Endothelial cell of umbilical vein (primary cell): ENCODE measurements at regions not wholly inside any gene's neighbourhood (a gene's known extent, or its start where the extent isn't known, plus 50 kb on each side); places are given as distances from the start of the nearest gene placed in this dataset.

Experiments used
- BruUV-seq: library from RNA; stranded (reverse); fragments of 400-500 nt; replicated peaks from 2 replicates; lab custom pipeline; 2021; lab: Mats Ljungman, UMichigan
- CTCF ChIA-PET: fragments of 300-600, 350-600 bp; sonication (Branson Sonifier 250); formaldehyde crosslinking; loops from one replicate; lab custom pipeline; 2021; ENCODE audit warnings: antibody characterized with exemption, inconsistent platforms; lab: Charles Lee
- POLR2A ChIA-PET: fragments of 300-600, 350-600 bp; sonication (Branson Sonifier 250); formaldehyde crosslinking; loops from one replicate; lab custom pipeline; 2021; ENCODE audit warnings: antibody characterized with exemption, inconsistent platforms; lab: Charles Lee
- DNase-seq: peaks from one replicate; pipeline ENCODE4 v3.0.0-alpha.2; 2011; ENCODE audit warnings: low read depth, low spot score
- FAIRE-seq: peaks from 2 replicates; lab custom pipeline; 2011; peaks lifted over from hg19 to GRCh38; lab: Jason Lieb, UNC
- H2AFZ ChIP-seq: 2 replicates; pipeline ENCODE4 v1.6.0; 2012; ENCODE audit warnings: low read depth, low read length, control low read depth, inconsistent platforms
- H3K27ac ChIP-seq: 2 replicates; pipeline ENCODE4 v1.5.1; 2011; ENCODE audit warnings: low read depth, mild to moderate bottlenecking, control low read depth, low read length, moderate library complexity; ENCODE audit not compliant: insufficient read depth
- H3K27me3 ChIP-seq, 2 experiments: 2 replicates each; pipeline versions ENCODE4 v1.6.0 to v1.6.1; 2011; ENCODE audit warnings: low read length in 2 of 2, mixed read lengths in 1 of 2; ENCODE audit not compliant: control insufficient read depth in 2 of 2, insufficient read depth in 2 of 2
- H3K36me3 ChIP-seq, 2 experiments: 2 replicates in 1 of 2; 3 replicates in 1 of 2; pipeline ENCODE4 v1.5.1; 2011; ENCODE audit warnings: low read length in 2 of 2, mild to moderate bottlenecking in 1 of 2, moderate library complexity in 1 of 2; ENCODE audit not compliant: control insufficient read depth in 2 of 2, insufficient read depth in 2 of 2; ENCODE audit errors: extremely low read depth in 1 of 2
- H3K4me1 ChIP-seq: 3 replicates; pipeline ENCODE4 v1.5.1; 2011; ENCODE audit warnings: mild to moderate bottlenecking, low read length; ENCODE audit not compliant: control insufficient read depth, insufficient read depth; ENCODE audit errors: extremely low read depth
- H3K4me2 ChIP-seq: 2 replicates; pipeline ENCODE4 v1.6.1; 2011; ENCODE audit warnings: low read length, control low read depth, mixed read lengths; ENCODE audit not compliant: insufficient read depth
- H3K4me3 ChIP-seq, 3 experiments: fragments of 200-600 bp in 1 of 3; sonication (generic), shearing (Covaris generic) in 1 of 3; replicated peaks in 1 of 3; 2 replicates each; pipeline ENCODE4 v1.5.1; 2011 to 2016; ENCODE audit warnings: control low read depth in 3 of 3, low read length in 3 of 3, mild to moderate bottlenecking in 2 of 3, inconsistent platforms in 1 of 3, low read depth in 1 of 3, moderate library complexity in 1 of 3; ENCODE audit not compliant: insufficient read depth in 1 of 3
- H3K79me2 ChIP-seq: 2 replicates; pipeline ENCODE4 v1.6.0; 2012; ENCODE audit warnings: low read length, inconsistent platforms; ENCODE audit not compliant: control insufficient read depth, insufficient read depth
- H3K9ac ChIP-seq: replicated peaks from 2 replicates; pipeline ENCODE3; 2011; ENCODE audit warnings: low read length, control low read depth; ENCODE audit not compliant: insufficient read depth; ENCODE audit errors: extremely low read depth
- H3K9me1 ChIP-seq: replicated peaks from 3 replicates; pipeline ENCODE4 v1.6.0; 2011; ENCODE audit warnings: mild to moderate bottlenecking, low read length; ENCODE audit not compliant: control insufficient read depth, insufficient read depth; ENCODE audit errors: extremely low read depth
- H3K9me3 ChIP-seq: replicated peaks from 2 replicates; pipeline ENCODE4 v1.5.1; 2012; ENCODE audit warnings: low read length, inconsistent platforms; ENCODE audit not compliant: control insufficient read depth, insufficient read depth
- H4K20me1 ChIP-seq: replicated peaks from 2 replicates; pipeline ENCODE3; 2011; ENCODE audit warnings: mild to moderate bottlenecking, low read length; ENCODE audit not compliant: control insufficient read depth, insufficient read depth; ENCODE audit errors: extremely low read depth
- CTCF ChIP-seq, 2 donors: IDR thresholded peaks; 1 replicate in 1 of 2; 2 replicates in 1 of 2; pipeline ENCODE4 v1.5.1; 2011; ENCODE audit warnings: low read length in 2 of 2, mild to moderate bottlenecking in 2 of 2, moderate library complexity in 2 of 2, control low read depth in 1 of 2, inconsistent platforms in 1 of 2, low read depth in 1 of 2; ENCODE audit not compliant: insufficient read depth in 1 of 2; ENCODE audit errors: extremely low read depth in 1 of 2
- EZH2 ChIP-seq: IDR thresholded peaks from 2 replicates; pipeline ENCODE4 v1.6.1; 2012; ENCODE audit warnings: borderline replicate concordance, low read depth, mild to moderate bottlenecking, moderate library complexity, low read length, inconsistent platforms; ENCODE audit not compliant: severe bottlenecking
- FOS ChIP-seq: IDR thresholded peaks from 2 replicates; pipeline ENCODE4 v1.6.1; 2011; ENCODE audit warnings: mild to moderate bottlenecking, low read length, moderate library complexity, borderline replicate concordance; ENCODE audit not compliant: insufficient read depth
- GATA2 ChIP-seq: IDR thresholded peaks from 2 replicates; pipeline ENCODE4 v1.7.0; 2011; ENCODE audit warnings: low read depth, mild to moderate bottlenecking, moderate library complexity, mixed read lengths, low read length; ENCODE audit not compliant: insufficient read length, insufficient read depth
- JUN ChIP-seq: IDR thresholded peaks from 2 replicates; pipeline ENCODE4 v1.6.1; 2011; ENCODE audit warnings: borderline replicate concordance, low read depth; ENCODE audit not compliant: insufficient read length, insufficient read depth
- MYC ChIP-seq: IDR thresholded peaks from one replicate; pipeline ENCODE4 v1.6.1; 2011; ENCODE audit warnings: mild to moderate bottlenecking, low read depth, low read length
- POLR2A ChIP-seq: IDR thresholded peaks from 2 replicates; pipeline ENCODE4 v1.6.1; 2012; ENCODE audit warnings: low read depth, mild to moderate bottlenecking, control low read depth, low read length
- POLR2AphosphoS5 ChIP-seq: IDR thresholded peaks from 2 replicates; pipeline ENCODE4 v1.6.1; 2012; ENCODE audit warnings: low read depth, mild to moderate bottlenecking, control low read depth, low read length, moderate library complexity; ENCODE audit not compliant: insufficient read depth
- dilution Hi-C: fragments of 300-500 bp; cut with MboI; formaldehyde crosslinking; loops from one replicate; pipeline ENCODE4 v1.15.0; 2019; ENCODE audit warnings: low sequenced_read_pairs; ENCODE audit not compliant: extremely low pct_ligation_motif_present
- intact Hi-C: fragments of 100-400 bp; cut with micrococcal nuclease; formaldehyde crosslinking; loops from one replicate; pipeline ENCODE4 v1.10.0; 2022
- TF ChIP-seq, protein P1 (sequence below): IDR thresholded peaks from 2 replicates; pipeline ENCODE4 v1.6.1; 2011; ENCODE audit not compliant: insufficient read depth, insufficient read length

- Histone ChIP-seq H2AFZ (no peak overlapping the region), H3K9ac (no peak overlapping the region), H3K27me3 (peaks cover 5 to 8% of the 10 kb centered on the region in 2 experiments), H3K27ac (no peak overlapping the region), H3K79me2 (no peaks in the 10 kb centered on the region), H3K36me3 (no peaks in the 10 kb centered on the region), H3K4me1 (peaks cover 1% of the 10 kb centered on the region), H4K20me1 (no peaks in the 10 kb centered on the region), H3K4me2 (no peak overlapping the region), H3K9me1 (no peaks in the 10 kb centered on the region), H3K4me3 (no peak overlapping the region), H3K9me3 (no peaks in the 10 kb centered on the region)
- dilution Hi-C loops: no loop called here
- ChIA-PET CTCF (no interaction called here), POLR2A (no interaction called here)
- FAIRE-seq: no peak
- no peak for DNase-seq
- no peak for TF ChIP-seq FOS
- TF ChIP-seq POLR2A: no peak
- TF ChIP-seq POLR2AphosphoS5: no peak
- TF ChIP-seq EZH2: no peak
- TF ChIP-seq, protein P1, sequence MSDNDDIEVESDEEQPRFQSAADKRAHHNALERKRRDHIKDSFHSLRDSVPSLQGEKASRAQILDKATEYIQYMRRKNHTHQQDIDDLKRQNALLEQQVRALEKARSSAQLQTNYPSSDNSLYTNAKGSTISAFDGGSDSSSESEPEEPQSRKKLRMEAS: no peak
- no peak for TF ChIP-seq JUN
- intact Hi-C loops: no loop called here
- no TSS peak for BruUV-seq
These were observed 108.3 kb downstream of the IL20RB start for GRCh38 chr3:137066092-137066491.

DNA sequence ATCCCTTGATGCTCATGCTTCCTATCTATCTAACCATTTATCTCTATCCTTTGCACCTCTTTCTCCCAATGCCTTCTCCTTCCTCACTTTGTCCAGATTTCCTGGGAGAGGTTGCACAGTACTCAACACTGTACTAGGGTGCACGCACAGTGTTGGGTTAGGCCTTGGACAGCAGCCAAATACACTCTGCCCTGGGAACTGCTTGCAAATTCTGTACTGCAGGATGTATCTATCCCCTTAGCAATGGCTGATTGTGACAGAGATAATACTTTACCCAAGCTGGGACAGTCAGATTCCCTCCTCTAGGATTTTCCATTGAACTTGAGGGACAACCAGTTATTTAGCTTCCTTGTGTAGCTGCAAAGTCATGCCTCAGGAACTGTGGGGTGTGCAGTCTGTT is 113.3 kb downstream of the IL20RB start:
- dilution Hi-C loops: no loop called here
- POLR2A ChIA-PET: no interaction called here
- DNase-seq (no peak), FAIRE-seq (no peak)
- no peak overlapping the region for H3K4me2 ChIP-seq
- no peaks in the 10 kb centered on the region for H3K79me2 ChIP-seq
- peaks cover 2% of the 10 kb centered on the region in 2 experiments for H3K27me3 ChIP-seq
- no TSS peak for BruUV-seq
- H2AFZ ChIP-seq: no peak overlapping the region
- no peaks in the 10 kb centered on the region for H3K4me1 ChIP-seq
- H3K9ac ChIP-seq: no peak overlapping the region
- TF ChIP-seq FOS: no peak
- TF ChIP-seq CTCF (IDR thresholded peaks at IDR 0.05; ENCODE audit: extremely low read depth in 1 of 2, insufficient read depth in 1 of 2, low read depth in 1 of 2, low read length in 2 of 2): no peak
- TF ChIP-seq JUN: no peak
- TF ChIP-seq EZH2: no peak
- no peak for TF ChIP-seq GATA2
- TF ChIP-seq, protein P1: no peak
- no peak for TF ChIP-seq MYC
- TF ChIP-seq POLR2A: no peak
- TF ChIP-seq POLR2AphosphoS5: no peak
- CTCF ChIA-PET: no interaction called here
- intact Hi-C loops: no loop called here
- no peaks in the 10 kb centered on the region for H3K36me3 ChIP-seq
- no peaks in the 10 kb centered on the region for H4K20me1 ChIP-seq
- H3K9me3 ChIP-seq: no peaks in the 10 kb centered on the region
- H3K27ac ChIP-seq: no peak overlapping the region
- H3K4me3 ChIP-seq: no peak overlapping the region
- no peaks in the 10 kb centered on the region for H3K9me1 ChIP-seq
